ENCODE measurements at regions not wholly inside any gene's neighbourhood (a gene's known extent, or its start where the extent isn't known, plus 50 kb on each side); places are given as distances from the start of the nearest gene placed in this dataset.
"Not testable (repeated sequence)": the region's sequence is repeated elsewhere in the genome, so short reads cannot be mapped to it uniquely, and the experiment has no call there.

GRCh38 chr1:88609051-88609450 is 75.0 kb upstream of the PKN2 start:
- no peak for DNase-seq

GRCh38 chr1:88610687-88611086 is 73.4 kb upstream of the PKN2 start:
- DNase-seq = no peak

GRCh38 chr1:88612292-88612691 is 71.8 kb upstream of the PKN2 start:
- DNase-seq = no peak

DNA sequence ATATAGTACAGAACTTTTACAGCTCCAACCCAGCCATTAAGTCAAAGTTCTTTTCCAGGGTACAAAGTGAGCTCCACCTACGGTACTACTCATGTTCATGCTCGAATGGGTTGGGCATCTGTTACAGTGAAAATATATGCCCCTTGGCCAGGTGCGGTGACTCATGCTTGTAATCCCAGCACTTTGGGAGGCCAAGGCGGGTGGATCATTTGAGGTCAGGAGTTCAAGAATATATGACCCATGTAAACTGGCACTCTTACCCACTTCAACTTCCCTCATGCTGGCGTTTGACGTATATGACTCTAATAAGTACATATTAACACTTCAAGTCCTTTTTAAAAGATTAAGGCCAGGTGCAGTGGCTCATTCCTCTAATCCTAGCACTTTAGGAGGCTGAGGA is 71.3 kb upstream of the PKN2 start:
- DNase-seq = no peak

GRCh38 chr1:88618331-88618730 is 65.7 kb upstream of the PKN2 start:
- no peak for DNase-seq

- not testable (repeated sequence) for DNase-seq
These were observed 61.0 kb upstream of the PKN2 start for GRCh38 chr1:88623101-88623500.

Data from NCI-H446 treated with DMSO at 0.1 percent for 48 hours (cell line).